ENCODE measurements at regions not wholly inside any gene's neighbourhood (a gene's known extent, or its start where the extent isn't known, plus 50 kb on each side); places are given as distances from the start of the nearest gene placed in this dataset.

GRCh38 chr5:147084702-147085101 lies 150.1 kb upstream of the STK32A start:
- TF ChIP-seq CTCF (IDR thresholded peaks at IDR 0.05), result no peak
- Mint-ChIP-seq H3K36me3 (ENCODE audit: low read depth) (no peaks in the 10 kb centered on the region), H3K27me3 (ENCODE audit: low read depth, poor library complexity) (peaks cover 2% of the 10 kb centered on the region), H3K4me3 (no peak overlapping the region), H3K9me3 (no peaks in the 10 kb centered on the region), H3K4me1 (peaks cover 6% of the 10 kb centered on the region), H3K27ac (no peak overlapping the region)
- no peak for DNase-seq

GRCh38 chr5:147085409-147085808 lies 149.4 kb upstream of the STK32A start:
- TF ChIP-seq CTCF (IDR thresholded peaks at IDR 0.05), result no peak

GRCh38 chr5:147092044-147092443 lies 142.8 kb upstream of the STK32A start:
- no peaks in the 10 kb centered on the region for H3K36me3 Mint-ChIP-seq (ENCODE audit: low read depth)
- H3K27me3 Mint-ChIP-seq (ENCODE audit: low read depth, poor library complexity), result no peaks in the 10 kb centered on the region
- no peaks in the 10 kb centered on the region for H3K9me3 Mint-ChIP-seq
- H3K27ac Mint-ChIP-seq, result no peak overlapping the region
- no peak for DNase-seq
- no peak for TF ChIP-seq CTCF (IDR thresholded peaks at IDR 0.05)
- H3K4me3 Mint-ChIP-seq, result no peak overlapping the region
- no peaks in the 10 kb centered on the region for H3K4me1 Mint-ChIP-seq

More at GRCh38 chr5:147085409-147085808, 149.4 kb upstream of the STK32A start:
- Mint-ChIP-seq H3K27me3 (ENCODE audit: low read depth, poor library complexity) (peaks cover 2% of the 10 kb centered on the region), H3K36me3 (ENCODE audit: low read depth) (no peaks in the 10 kb centered on the region), H3K4me1 (peaks cover 6% of the 10 kb centered on the region), H3K4me3 (no peak overlapping the region), H3K27ac (no peak overlapping the region), H3K9me3 (no peaks in the 10 kb centered on the region)
- DNase-seq, result no peak

- no peak for TF ChIP-seq CTCF (IDR thresholded peaks at IDR 0.05)
- no peak overlapping the region for H3K27ac Mint-ChIP-seq
- H3K4me3 Mint-ChIP-seq, result no peak overlapping the region
- peaks cover 3% of the 10 kb centered on the region for H3K4me1 Mint-ChIP-seq
- no peak for DNase-seq
- no peaks in the 10 kb centered on the region for H3K36me3 Mint-ChIP-seq (ENCODE audit: low read depth)
- no peaks in the 10 kb centered on the region for H3K27me3 Mint-ChIP-seq (ENCODE audit: low read depth, poor library complexity)
- no peaks in the 10 kb centered on the region for H3K9me3 Mint-ChIP-seq
These were observed 141.7 kb upstream of the STK32A start for GRCh38 chr5:147093138-147093537.

GRCh38 chr5:147095740-147096139 lies 139.1 kb upstream of the STK32A start:
- no peaks in the 10 kb centered on the region for H3K36me3 Mint-ChIP-seq (ENCODE audit: low read depth)
- peaks cover 11% of the 10 kb centered on the region for H3K4me1 Mint-ChIP-seq
- no peak overlapping the region for H3K27ac Mint-ChIP-seq
- no peak overlapping the region for H3K4me3 Mint-ChIP-seq
- no peak for DNase-seq
- H3K9me3 Mint-ChIP-seq, result no peaks in the 10 kb centered on the region
- no peaks in the 10 kb centered on the region for H3K27me3 Mint-ChIP-seq (ENCODE audit: low read depth, poor library complexity)
- no peak for TF ChIP-seq CTCF (IDR thresholded peaks at IDR 0.05)

GRCh38 chr5:147098233-147098790 lies 136.5 kb upstream of the STK32A start:
- Mint-ChIP-seq H3K27me3 (ENCODE audit: low read depth, poor library complexity) (no peaks in the 10 kb centered on the region), H3K4me1 (peaks cover 11% of the 10 kb centered on the region), H3K36me3 (ENCODE audit: low read depth) (no peaks in the 10 kb centered on the region), H3K9me3 (no peaks in the 10 kb centered on the region), H3K27ac (peak overlapping the region; percentile 60), H3K4me3 (no peak overlapping the region)
- peak; percentile 38 for DNase-seq
- peak; percentile 52 for TF ChIP-seq CTCF (IDR thresholded peaks at IDR 0.05)
